ENCODE measurements at regions not wholly inside any gene's neighbourhood (a gene's known extent, or its start where the extent isn't known, plus 50 kb on each side); places are given as distances from the start of the nearest gene placed in this dataset.

DNA sequence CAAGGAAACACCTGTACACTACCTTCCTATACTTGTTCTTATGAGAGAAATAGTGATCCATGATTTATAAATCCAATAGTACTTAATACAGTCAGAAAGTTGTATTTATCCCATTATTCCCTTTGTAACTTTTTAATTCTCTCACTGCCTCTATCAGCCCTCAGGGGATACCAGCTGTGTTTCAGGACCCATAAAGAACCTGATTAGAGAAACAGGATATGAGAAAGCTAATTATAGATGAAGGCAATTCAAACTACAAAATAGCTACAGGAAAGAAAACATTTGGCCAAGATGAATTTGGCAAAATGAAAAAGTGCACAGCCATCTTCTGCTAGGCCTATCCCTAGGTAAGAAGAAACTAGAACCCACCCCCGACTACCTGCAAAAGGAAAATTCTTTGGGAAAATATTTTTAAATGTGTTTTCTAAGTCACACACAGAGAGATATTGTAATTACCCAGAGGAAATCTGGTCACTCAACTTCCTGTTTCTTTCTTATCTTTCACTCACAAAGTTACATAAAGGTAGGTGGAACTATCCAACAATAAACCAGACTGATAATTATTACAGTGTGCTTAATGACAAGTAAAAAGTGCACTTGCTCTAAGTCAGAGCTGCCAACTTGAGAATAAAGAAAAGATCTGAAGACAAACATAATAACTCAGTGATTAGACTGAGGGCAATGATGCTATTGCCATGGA is 836.5 kb upstream of the HTR2C start:
- no peak for TF ChIP-seq ZKSCAN8 (CRISPR knock-in tag; IDR thresholded peaks at IDR 0.05; ENCODE audit: borderline replicate concordance)
- no peak for TF ChIP-seq POLR2A (IDR thresholded peaks at IDR 0.05; ENCODE audit: insufficient read depth in 1 of 2, low read depth in 2 of 2, low read length in 2 of 2)
- no peak for TF ChIP-seq PHF8 (CRISPR knock-in tag; IDR thresholded peaks at IDR 0.05)
- TF ChIP-seq RXRA (CRISPR knock-in tag; IDR thresholded peaks at IDR 0.05) = no peak
- no peak for TF ChIP-seq KLF12 (CRISPR knock-in tag; IDR thresholded peaks at IDR 0.05; ENCODE audit: borderline replicate concordance)
- TF ChIP-seq SP2 (CRISPR knock-in tag; IDR thresholded peaks at IDR 0.05) = no peak
- no peak for TF ChIP-seq NFIC (IDR thresholded peaks at IDR 0.05; ENCODE audit: low read length)
- TF ChIP-seq SNRNP70 (IDR thresholded peaks at IDR 0.05; ENCODE audit: low read depth, low read length) = no peak
- no peak for TF ChIP-seq TOE1 (CRISPR knock-in tag; IDR thresholded peaks at IDR 0.05)
- TF ChIP-seq SMC3 (IDR thresholded peaks at IDR 0.05; ENCODE audit: low read length) = no peak
- TF ChIP-seq, protein P1, sequence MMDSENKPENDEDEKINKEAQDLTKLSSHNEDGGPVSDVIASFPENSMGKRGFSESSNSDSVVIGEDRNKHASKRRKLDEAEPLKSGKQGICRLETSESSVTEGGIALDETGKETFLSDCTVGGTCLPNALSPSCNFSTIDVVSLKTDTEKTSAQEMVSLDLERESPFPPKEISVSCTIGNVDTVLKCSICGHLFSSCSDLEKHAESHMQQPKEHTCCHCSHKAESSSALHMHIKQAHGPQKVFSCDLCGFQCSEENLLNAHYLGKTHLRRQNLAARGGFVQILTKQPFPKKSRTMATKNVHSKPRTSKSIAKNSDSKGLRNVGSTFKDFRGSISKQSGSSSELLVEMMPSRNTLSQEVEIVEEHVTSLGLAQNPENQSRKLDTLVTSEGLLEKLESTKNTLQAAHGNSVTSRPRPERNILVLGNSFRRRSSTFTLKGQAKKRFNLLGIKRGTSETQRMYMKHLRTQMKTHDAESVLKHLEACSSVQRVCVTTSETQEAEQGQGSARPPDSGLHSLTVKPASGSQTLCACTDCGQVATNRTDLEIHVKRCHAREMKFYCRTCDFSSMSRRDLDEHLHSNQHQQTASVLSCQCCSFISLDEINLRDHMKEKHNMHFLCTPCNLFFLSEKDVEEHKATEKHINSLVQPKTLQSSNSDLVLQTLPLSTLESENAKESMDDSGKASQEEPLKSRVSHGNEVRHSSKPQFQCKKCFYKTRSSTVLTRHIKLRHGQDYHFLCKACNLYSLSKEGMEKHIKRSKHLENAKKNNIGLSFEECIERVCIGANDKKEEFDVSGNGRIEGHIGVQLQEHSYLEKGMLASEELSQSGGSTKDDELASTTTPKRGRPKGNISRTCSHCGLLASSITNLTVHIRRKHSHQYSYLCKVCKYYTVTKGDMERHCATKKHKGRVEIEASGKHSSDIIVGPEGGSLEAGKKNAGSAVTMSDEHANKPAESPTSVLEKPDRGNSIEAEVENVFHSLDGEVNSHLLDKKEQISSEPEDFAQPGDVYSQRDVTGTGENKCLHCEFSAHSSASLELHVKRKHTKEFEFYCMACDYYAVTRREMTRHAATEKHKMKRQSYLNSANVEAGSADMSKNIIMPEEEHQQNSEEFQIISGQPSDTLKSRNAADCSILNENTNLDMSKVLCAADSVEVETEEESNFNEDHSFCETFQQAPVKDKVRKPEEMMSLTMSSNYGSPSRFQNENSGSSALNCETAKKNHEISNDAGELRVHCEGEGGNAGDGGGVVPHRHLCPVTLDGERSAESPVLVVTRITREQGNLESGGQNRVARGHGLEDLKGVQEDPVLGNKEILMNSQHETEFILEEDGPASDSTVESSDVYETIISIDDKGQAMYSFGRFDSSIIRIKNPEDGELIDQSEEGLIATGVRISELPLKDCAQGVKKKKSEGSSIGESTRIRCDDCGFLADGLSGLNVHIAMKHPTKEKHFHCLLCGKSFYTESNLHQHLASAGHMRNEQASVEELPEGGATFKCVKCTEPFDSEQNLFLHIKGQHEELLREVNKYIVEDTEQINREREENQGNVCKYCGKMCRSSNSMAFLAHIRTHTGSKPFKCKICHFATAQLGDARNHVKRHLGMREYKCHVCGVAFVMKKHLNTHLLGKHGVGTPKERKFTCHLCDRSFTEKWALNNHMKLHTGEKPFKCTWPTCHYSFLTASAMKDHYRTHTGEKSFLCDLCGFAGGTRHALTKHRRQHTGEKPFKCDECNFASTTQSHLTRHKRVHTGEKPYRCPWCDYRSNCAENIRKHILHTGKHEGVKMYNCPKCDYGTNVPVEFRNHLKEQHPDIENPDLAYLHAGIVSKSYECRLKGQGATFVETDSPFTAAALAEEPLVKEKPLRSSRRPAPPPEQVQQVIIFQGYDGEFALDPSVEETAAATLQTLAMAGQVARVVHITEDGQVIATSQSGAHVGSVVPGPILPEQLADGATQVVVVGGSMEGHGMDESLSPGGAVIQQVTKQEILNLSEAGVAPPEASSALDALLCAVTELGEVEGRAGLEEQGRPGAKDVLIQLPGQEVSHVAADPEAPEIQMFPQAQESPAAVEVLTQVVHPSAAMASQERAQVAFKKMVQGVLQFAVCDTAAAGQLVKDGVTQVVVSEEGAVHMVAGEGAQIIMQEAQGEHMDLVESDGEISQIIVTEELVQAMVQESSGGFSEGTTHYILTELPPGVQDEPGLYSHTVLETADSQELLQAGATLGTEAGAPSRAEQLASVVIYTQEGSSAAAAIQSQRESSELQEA (CRISPR knock-in tag; IDR thresholded peaks at IDR 0.05; ENCODE audit: not compliant biosample characterization) = no peak
- no peak for TF ChIP-seq ZNF33A (CRISPR knock-in tag; IDR thresholded peaks at IDR 0.05; ENCODE audit: borderline replicate concordance)
- TF ChIP-seq, protein P2, sequence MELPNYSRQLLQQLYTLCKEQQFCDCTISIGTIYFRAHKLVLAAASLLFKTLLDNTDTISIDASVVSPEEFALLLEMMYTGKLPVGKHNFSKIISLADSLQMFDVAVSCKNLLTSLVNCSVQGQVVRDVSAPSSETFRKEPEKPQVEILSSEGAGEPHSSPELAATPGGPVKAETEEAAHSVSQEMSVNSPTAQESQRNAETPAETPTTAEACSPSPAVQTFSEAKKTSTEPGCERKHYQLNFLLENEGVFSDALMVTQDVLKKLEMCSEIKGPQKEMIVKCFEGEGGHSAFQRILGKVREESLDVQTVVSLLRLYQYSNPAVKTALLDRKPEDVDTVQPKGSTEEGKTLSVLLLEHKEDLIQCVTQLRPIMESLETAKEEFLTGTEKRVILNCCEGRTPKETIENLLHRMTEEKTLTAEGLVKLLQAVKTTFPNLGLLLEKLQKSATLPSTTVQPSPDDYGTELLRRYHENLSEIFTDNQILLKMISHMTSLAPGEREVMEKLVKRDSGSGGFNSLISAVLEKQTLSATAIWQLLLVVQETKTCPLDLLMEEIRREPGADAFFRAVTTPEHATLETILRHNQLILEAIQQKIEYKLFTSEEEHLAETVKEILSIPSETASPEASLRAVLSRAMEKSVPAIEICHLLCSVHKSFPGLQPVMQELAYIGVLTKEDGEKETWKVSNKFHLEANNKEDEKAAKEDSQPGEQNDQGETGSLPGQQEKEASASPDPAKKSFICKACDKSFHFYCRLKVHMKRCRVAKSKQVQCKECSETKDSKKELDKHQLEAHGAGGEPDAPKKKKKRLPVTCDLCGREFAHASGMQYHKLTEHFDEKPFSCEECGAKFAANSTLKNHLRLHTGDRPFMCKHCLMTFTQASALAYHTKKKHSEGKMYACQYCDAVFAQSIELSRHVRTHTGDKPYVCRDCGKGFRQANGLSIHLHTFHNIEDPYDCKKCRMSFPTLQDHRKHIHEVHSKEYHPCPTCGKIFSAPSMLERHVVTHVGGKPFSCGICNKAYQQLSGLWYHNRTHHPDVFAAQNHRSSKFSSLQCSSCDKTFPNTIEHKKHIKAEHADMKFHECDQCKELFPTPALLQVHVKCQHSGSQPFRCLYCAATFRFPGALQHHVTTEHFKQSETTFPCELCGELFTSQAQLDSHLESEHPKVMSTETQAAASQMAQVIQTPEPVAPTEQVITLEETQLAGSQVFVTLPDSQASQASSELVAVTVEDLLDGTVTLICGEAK (IDR thresholded peaks at IDR 0.05) = no peak
- TF ChIP-seq, protein P2 (CRISPR knock-in tag; IDR thresholded peaks at IDR 0.05) = no peak
